ENCODE measurements at regions not wholly inside any gene's neighbourhood (a gene's known extent, or its start where the extent isn't known, plus 50 kb on each side); places are given as distances from the start of the nearest gene placed in this dataset.
A peak's percentile ranks its signal among the peaks of the same experiment; 100 is the strongest.
"Not testable (repeated sequence)": the region's sequence is repeated elsewhere in the genome, so short reads cannot be mapped to it uniquely, and the experiment has no call there.

DNA sequence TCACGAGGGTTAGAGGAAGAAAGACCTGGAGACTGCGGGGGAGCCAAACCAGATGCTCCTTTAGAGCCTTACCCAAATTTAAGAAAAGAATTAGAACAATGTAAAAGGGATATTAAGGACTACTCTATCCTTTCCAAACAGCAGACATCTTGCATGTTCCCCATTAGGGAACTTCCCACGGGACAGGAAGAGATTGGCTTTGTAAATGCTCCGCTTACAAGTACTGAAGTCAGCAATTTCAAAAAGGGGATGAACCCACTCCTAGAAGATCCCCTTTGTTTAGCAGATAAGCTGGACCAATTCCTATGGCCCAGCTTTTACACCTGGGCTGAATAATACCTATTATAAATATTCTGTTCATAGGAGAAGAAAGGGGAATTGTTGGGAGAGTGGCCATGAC is 74.2 kb downstream of the APOBEC1 start:
- TF ChIP-seq, protein P1, sequence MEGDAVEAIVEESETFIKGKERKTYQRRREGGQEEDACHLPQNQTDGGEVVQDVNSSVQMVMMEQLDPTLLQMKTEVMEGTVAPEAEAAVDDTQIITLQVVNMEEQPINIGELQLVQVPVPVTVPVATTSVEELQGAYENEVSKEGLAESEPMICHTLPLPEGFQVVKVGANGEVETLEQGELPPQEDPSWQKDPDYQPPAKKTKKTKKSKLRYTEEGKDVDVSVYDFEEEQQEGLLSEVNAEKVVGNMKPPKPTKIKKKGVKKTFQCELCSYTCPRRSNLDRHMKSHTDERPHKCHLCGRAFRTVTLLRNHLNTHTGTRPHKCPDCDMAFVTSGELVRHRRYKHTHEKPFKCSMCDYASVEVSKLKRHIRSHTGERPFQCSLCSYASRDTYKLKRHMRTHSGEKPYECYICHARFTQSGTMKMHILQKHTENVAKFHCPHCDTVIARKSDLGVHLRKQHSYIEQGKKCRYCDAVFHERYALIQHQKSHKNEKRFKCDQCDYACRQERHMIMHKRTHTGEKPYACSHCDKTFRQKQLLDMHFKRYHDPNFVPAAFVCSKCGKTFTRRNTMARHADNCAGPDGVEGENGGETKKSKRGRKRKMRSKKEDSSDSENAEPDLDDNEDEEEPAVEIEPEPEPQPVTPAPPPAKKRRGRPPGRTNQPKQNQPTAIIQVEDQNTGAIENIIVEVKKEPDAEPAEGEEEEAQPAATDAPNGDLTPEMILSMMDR (IDR thresholded peaks at IDR 0.05; ENCODE audit: borderline replicate concordance, control extremely low read depth, extremely low read depth, insufficient read depth, missing control alignments): no peak
- DNase-seq (ENCODE audit: low spot score): no peak
- in situ Hi-C loops (cut with MboI; ENCODE audit: low sequenced_read_pairs, unreplicated experiment): no loop called here

DNA sequence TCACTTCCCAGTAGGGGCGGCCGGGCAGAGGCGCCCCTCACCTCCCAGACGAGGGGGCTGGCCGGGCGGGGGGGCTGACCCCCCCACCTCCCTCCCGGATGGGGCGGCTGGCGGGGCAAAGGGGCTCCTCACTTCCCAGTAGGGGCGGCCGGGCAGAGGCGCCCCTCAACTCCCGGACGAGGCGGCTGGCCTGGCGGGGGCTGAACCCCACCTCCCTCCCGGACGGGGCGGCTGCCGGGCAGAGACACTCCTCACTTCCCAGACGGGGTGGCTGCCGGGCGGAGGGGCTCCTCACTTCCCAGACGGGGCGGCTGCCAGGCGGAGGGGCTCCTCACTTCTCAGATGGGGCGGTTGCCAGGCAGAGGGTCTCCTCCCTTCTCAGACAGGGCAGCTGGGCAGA is 75.6 kb downstream of the APOBEC1 start:
- in situ Hi-C loops (cut with MboI; ENCODE audit: low sequenced_read_pairs, unreplicated experiment); DNase-seq (ENCODE audit: low spot score): not testable (repeated sequence)

- peak; percentile 48 for DNase-seq (ENCODE audit: low spot score)
- in situ Hi-C loops (cut with MboI; ENCODE audit: low sequenced_read_pairs, unreplicated experiment): not testable (repeated sequence)
- TF ChIP-seq, protein P1 (IDR thresholded peaks at IDR 0.05; ENCODE audit: borderline replicate concordance, control extremely low read depth, extremely low read depth, insufficient read depth, missing control alignments): peak; percentile 44
Observed at GRCh38 chr12:7588742-7589329, 76.9 kb downstream of the APOBEC1 start.

- DNase-seq (ENCODE audit: low spot score): not testable (repeated sequence)
Observed at GRCh38 chr12:7584137-7584536, 80.6 kb upstream of the CD163 start.

DNA sequence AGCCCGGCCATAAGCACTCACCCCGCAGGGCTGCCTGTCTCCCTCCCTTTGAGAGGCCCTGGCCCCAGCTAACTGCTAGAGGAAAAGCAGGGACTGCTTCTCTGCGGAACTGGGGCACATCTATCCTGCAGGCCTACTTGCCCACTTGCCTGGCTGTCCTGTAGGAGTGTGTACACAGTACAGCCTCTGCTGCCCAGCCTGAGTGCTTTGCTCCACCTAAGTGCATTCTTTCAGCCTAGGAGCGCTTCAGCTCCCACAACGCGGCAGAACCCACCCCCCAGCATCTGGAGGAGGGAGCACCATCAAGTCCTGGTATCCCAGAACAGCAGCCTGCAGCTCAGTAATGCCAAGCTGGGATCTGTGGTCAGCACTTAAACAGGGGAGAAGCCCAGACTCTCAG is 79.9 kb upstream of the CD163 start:
- DNase-seq (ENCODE audit: low spot score): no peak
- in situ Hi-C loops (cut with MboI; ENCODE audit: low sequenced_read_pairs, unreplicated experiment): no loop called here
- TF ChIP-seq, protein P1 (IDR thresholded peaks at IDR 0.05; ENCODE audit: borderline replicate concordance, control extremely low read depth, extremely low read depth, insufficient read depth, missing control alignments): no peak

More at GRCh38 chr12:7584137-7584536, 80.6 kb upstream of the CD163 start:
- in situ Hi-C loops (cut with MboI; ENCODE audit: low sequenced_read_pairs, unreplicated experiment): not testable (repeated sequence)

DNA sequence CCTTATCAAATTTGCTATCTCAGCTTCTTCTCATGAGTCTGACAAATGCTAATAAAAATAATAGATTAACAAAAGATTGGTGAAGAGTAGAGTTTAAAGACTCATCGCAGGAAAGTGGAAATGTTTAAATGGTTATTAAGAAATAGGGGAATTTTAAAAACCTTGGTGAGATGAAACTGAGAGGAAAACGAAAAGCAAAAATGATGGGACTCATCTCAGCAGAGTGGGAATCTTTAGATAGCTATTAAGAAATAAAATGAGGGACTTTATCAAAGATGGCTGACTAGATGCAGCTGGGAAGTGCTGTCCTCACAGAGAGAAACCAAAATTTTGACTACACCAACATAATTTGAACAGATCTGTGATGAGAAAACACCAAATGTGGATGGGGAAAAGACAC is 79.2 kb upstream of the CD163 start:
- TF ChIP-seq, protein P1 (IDR thresholded peaks at IDR 0.05; ENCODE audit: borderline replicate concordance, control extremely low read depth, extremely low read depth, insufficient read depth, missing control alignments): no peak
- in situ Hi-C loops (cut with MboI; ENCODE audit: low sequenced_read_pairs, unreplicated experiment): no loop called here
- no peak for DNase-seq (ENCODE audit: low spot score)

GRCh38 chr12:7581625-7582024 is 78.0 kb upstream of the CD163 start:
- TF ChIP-seq, protein P1 (IDR thresholded peaks at IDR 0.05; ENCODE audit: borderline replicate concordance, control extremely low read depth, extremely low read depth, insufficient read depth, missing control alignments): no peak
- in situ Hi-C loops (cut with MboI; ENCODE audit: low sequenced_read_pairs, unreplicated experiment): no loop called here
- no peak for DNase-seq (ENCODE audit: low spot score)

GRCh38 chr12:7581046-7581445 is 77.5 kb upstream of the CD163 start:
- in situ Hi-C loops (cut with MboI; ENCODE audit: low sequenced_read_pairs, unreplicated experiment): no loop called here
- TF ChIP-seq, protein P1 (IDR thresholded peaks at IDR 0.05; ENCODE audit: borderline replicate concordance, control extremely low read depth, extremely low read depth, insufficient read depth, missing control alignments): no peak
- no peak for DNase-seq (ENCODE audit: low spot score)
